KMS-11 (cell line): ENCODE measurements at regions not wholly inside any gene's neighbourhood (a gene's known extent, or its start where the extent isn't known, plus 50 kb on each side); places are given as distances from the start of the nearest gene placed in this dataset.

Experiments
- H2AFZ ChIP-seq: fragments of 200-600 bp; sonication (generic); 2 replicates; pipeline ENCODE4 v1.6.1; 2016; ENCODE audit warnings: antibody characterized with exemption, mixed run types, low read depth
- H3K27ac ChIP-seq: fragments of 200-600 bp; sonication (generic); 2 replicates; pipeline ENCODE4 v1.6.1; 2016; ENCODE audit warnings: mild to moderate bottlenecking, mixed run types
- H3K27me3 ChIP-seq: fragments of 200-600 bp; sonication (generic); 2 replicates; pipeline ENCODE4 v1.6.1; 2017; ENCODE audit warnings: mild to moderate bottlenecking, low read depth, mixed run types, moderate library complexity; ENCODE audit not compliant: insufficient read depth
- H3K36me3 ChIP-seq: fragments of 200-600 bp; sonication (generic); 2 replicates; pipeline ENCODE4 v1.6.1; 2017; ENCODE audit warnings: mild to moderate bottlenecking, mixed run types; ENCODE audit not compliant: insufficient read depth
- H3K4me1 ChIP-seq: fragments of 200-600 bp; sonication (generic); 2 replicates; pipeline ENCODE4 v1.6.1; 2016; ENCODE audit warnings: mild to moderate bottlenecking, low read depth, mixed run types; ENCODE audit not compliant: poor library complexity, severe bottlenecking
- H3K4me2 ChIP-seq: fragments of 200-600 bp; sonication (generic); 2 replicates; pipeline ENCODE4 v1.7.0; 2016; ENCODE audit warnings: mild to moderate bottlenecking, mixed run types
- H3K4me3 ChIP-seq: fragments of 200-600 bp; sonication (generic); IDR thresholded peaks from 2 replicates; pipeline ENCODE4 v1.6.1; 2017; ENCODE audit warnings: low read depth, low read length, mixed read lengths; ENCODE audit not compliant: insufficient read depth
- H3K79me2 ChIP-seq: fragments of 200-600 bp; sonication (generic); 2 replicates; pipeline ENCODE4 v1.6.1; 2016; ENCODE audit warnings: low read depth, mixed run types; ENCODE audit not compliant: insufficient read depth
- H3K9ac ChIP-seq: fragments of 200-600 bp; sonication (generic); 2 replicates; pipeline ENCODE4 v1.6.1; 2016; ENCODE audit warnings: mild to moderate bottlenecking, mixed run types
- H4K20me1 ChIP-seq: fragments of 200-600 bp; sonication (generic); 2 replicates; pipeline ENCODE4 v1.6.1; 2016; ENCODE audit warnings: mild to moderate bottlenecking, mixed run types; ENCODE audit not compliant: insufficient read depth
- TF ChIP-seq, protein P1 (sequence below): fragments of 200-600 bp; sonication (generic); conservative IDR thresholded peaks from 2 replicates; pipeline ENCODE4 v1.6.1; 2017; ENCODE audit warnings: low read depth, mild to moderate bottlenecking, antibody characterized with exemption, low read length, moderate library complexity, mixed read lengths

DNA sequence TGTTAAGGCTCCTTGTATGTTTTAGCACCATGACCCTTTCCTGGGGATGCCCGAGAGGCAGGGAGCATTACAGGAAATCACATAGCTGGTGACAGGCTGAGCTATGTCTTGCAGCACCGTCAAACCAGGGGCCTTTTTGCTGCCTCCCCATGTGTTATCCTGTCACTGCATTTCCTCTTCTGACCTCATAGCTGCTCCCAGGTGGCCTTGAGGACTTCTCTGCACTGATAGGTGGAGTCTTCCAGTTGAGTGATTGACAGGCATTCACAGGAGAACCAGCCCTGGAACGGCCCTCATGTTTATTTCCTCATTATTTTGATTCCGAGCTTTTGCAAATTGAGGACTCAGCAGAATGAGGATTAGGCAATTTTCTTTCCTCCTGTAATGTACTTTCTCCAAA lies 349.6 kb downstream of the HAPSTR1 start:
- Histone ChIP-seq H3K27ac (no peak overlapping the region), H3K4me3 (no peak overlapping the region), H3K36me3 (no peaks in the 10 kb centered on the region), H2AFZ (no peak overlapping the region), H3K27me3 (no peaks in the 10 kb centered on the region), H3K4me2 (no peak overlapping the region), H3K4me1 (no peaks in the 10 kb centered on the region), H4K20me1 (no peaks in the 10 kb centered on the region), H3K9ac (no peak overlapping the region), H3K79me2 (no peaks in the 10 kb centered on the region)
- TF ChIP-seq, protein P1, sequence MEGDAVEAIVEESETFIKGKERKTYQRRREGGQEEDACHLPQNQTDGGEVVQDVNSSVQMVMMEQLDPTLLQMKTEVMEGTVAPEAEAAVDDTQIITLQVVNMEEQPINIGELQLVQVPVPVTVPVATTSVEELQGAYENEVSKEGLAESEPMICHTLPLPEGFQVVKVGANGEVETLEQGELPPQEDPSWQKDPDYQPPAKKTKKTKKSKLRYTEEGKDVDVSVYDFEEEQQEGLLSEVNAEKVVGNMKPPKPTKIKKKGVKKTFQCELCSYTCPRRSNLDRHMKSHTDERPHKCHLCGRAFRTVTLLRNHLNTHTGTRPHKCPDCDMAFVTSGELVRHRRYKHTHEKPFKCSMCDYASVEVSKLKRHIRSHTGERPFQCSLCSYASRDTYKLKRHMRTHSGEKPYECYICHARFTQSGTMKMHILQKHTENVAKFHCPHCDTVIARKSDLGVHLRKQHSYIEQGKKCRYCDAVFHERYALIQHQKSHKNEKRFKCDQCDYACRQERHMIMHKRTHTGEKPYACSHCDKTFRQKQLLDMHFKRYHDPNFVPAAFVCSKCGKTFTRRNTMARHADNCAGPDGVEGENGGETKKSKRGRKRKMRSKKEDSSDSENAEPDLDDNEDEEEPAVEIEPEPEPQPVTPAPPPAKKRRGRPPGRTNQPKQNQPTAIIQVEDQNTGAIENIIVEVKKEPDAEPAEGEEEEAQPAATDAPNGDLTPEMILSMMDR, result no peak

DNA sequence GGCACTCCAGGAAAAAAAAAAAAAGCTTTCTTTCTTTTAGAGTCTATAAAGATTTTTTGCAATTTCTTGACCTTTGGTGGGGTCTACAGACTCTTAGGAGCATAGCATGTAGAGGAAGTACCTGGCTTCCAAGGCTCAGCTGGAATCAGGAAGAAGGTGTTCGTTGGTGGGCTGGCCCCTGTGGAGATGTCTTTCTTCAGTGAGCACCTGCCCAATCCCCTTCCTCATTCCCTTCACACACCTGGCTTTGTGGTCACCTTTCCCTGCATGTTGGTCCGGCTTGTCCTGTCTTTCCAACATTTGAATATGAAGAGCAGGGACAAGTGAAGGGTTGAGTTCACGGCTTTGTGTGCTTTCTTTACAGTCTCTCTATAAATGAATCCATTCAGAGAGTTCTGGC lies 352.4 kb downstream of the HAPSTR1 start:
- H4K20me1 ChIP-seq, result no peaks in the 10 kb centered on the region
- H3K36me3 ChIP-seq, result no peaks in the 10 kb centered on the region
- H3K4me2 ChIP-seq, result no peak overlapping the region
- H2AFZ ChIP-seq, result no peak overlapping the region
- H3K27me3 ChIP-seq, result no peaks in the 10 kb centered on the region
- H3K4me1 ChIP-seq, result no peaks in the 10 kb centered on the region
- no peak overlapping the region for H3K27ac ChIP-seq
- H3K9ac ChIP-seq, result no peak overlapping the region
- TF ChIP-seq, protein P1, result no peak
- no peak overlapping the region for H3K4me3 ChIP-seq
- H3K79me2 ChIP-seq, result no peaks in the 10 kb centered on the region

DNA sequence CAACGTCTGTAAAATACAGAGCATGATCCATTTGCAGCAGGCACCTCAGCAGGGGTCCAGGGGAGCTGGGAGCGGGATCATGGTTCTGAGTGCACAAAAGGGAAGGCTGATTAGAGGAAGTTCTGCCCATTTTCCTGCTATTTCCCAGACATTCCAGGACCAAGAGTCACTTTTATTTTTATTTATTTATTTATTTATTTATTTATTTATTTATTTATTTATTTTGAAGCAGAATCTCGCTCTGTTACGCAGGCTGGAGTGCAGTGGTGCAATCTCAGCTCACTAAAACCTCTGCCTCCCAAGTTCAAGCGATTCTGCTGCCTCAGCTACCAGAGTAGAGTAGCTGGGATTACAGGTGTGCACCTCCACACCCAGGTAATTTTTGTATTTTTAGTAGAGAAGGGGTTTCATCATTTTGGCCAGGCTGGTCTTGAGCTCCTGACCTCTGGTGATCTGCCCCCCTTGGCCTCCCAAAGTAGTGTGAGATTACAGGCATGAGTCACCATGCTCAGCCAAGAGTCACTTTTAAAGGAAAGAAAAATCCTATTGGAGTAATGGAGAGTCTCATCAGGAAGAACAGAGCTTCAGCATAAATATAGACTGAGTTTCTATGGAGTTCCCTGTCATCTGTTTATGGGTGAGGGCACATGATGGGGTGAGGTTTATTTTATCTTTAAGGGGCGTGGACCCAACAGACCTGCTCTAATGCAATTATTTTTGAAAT lies 355.2 kb downstream of the HAPSTR1 start:
- no peak overlapping the region for H3K27ac ChIP-seq
- no peaks in the 10 kb centered on the region for H3K36me3 ChIP-seq
- H4K20me1 ChIP-seq, result no peaks in the 10 kb centered on the region
- TF ChIP-seq, protein P1, result no peak
- no peaks in the 10 kb centered on the region for H3K79me2 ChIP-seq
- H3K4me1 ChIP-seq, result no peaks in the 10 kb centered on the region
- no peaks in the 10 kb centered on the region for H3K27me3 ChIP-seq
- H3K4me3 ChIP-seq, result no peak overlapping the region
- H3K4me2 ChIP-seq, result no peak overlapping the region
- H3K9ac ChIP-seq, result no peak overlapping the region
- no peak overlapping the region for H2AFZ ChIP-seq

DNA sequence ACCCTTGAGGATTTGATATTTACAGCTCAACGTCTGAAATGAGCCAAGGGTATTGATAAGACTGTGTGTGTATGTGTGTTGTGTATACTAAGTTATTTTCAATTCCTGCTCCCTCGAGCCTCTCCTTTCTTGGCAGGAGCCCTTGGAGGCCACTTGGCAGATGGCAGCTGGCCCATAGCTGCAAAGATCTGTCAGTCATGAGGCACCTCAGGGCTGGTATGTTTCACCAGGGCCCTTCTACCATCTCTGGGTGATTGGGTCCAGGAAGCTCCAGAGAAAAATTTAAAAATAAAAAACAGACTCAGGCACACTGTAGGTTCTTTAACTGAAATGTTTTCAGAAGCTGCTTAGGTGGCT lies 355.7 kb downstream of the HAPSTR1 start:
- H3K4me3 ChIP-seq, result no peak overlapping the region
- TF ChIP-seq, protein P1, result no peak
- H3K36me3 ChIP-seq, result no peaks in the 10 kb centered on the region
- H2AFZ ChIP-seq, result no peak overlapping the region
- no peak overlapping the region for H3K9ac ChIP-seq
- no peak overlapping the region for H3K4me2 ChIP-seq
- no peak overlapping the region for H3K27ac ChIP-seq
- no peaks in the 10 kb centered on the region for H3K4me1 ChIP-seq
- H3K79me2 ChIP-seq, result no peaks in the 10 kb centered on the region
- no peaks in the 10 kb centered on the region for H3K27me3 ChIP-seq
- no peaks in the 10 kb centered on the region for H4K20me1 ChIP-seq
